HEK293 (cell line): ENCODE measurements at regions not wholly inside any gene's neighbourhood (a gene's known extent, or its start where the extent isn't known, plus 50 kb on each side); places are given as distances from the start of the nearest gene placed in this dataset.

Experiments used
- CTCF ChIA-PET: fragments of 350-600 bp; formaldehyde crosslinking; extraction: SDS; loops from one replicate; lab custom pipeline; 2021; ENCODE audit warnings: antibody characterized with exemption; lab: Yijun Ruan, JAX
- POLR2A ChIA-PET: fragments of 300-600 bp; formaldehyde crosslinking; extraction: SDS; loops from one replicate; lab custom pipeline; 2020; ENCODE audit warnings: antibody characterized with exemption, inconsistent platforms; lab: Yijun Ruan, JAX
- H3K27ac ChIP-seq: fragments of 200-500 bp; sonication (Bioruptor generic); 2 replicates; pipeline ENCODE4 v1.5.1; 2014; ENCODE audit warnings: low read depth, low read length, control low read depth, inconsistent platforms; ENCODE audit errors: extremely low read depth
- H3K36me3 ChIP-seq, 2 experiments: fragments of 200-500 bp in 1 of 2; sonication (Bioruptor generic) in 1 of 2; 1 replicate in 1 of 2; 2 replicates in 1 of 2; pipeline ENCODE4 v1.5.1; 2014 to 2017; ENCODE audit warnings: inconsistent platforms in 2 of 2, low read length in 2 of 2; ENCODE audit not compliant: control insufficient read depth in 2 of 2, insufficient read depth in 1 of 2
- H3K4me1 ChIP-seq: fragments of 200-500 bp; sonication (Bioruptor generic); 2 replicates; pipeline ENCODE4 v1.5.1; 2014; ENCODE audit warnings: mild to moderate bottlenecking, low read length, inconsistent platforms; ENCODE audit not compliant: control insufficient read depth, insufficient read depth
- H3K4me3 ChIP-seq: 2 replicates; pipeline ENCODE4 v1.5.1; 2011; ENCODE audit warnings: low read depth, mild to moderate bottlenecking, control low read depth, low read length, moderate library complexity
- H3K9me3 ChIP-seq: fragments of 200-500 bp; sonication (Bioruptor generic); 2 replicates; pipeline ENCODE4 v1.5.1; 2014; ENCODE audit warnings: low read depth, low read length, inconsistent platforms; ENCODE audit not compliant: control insufficient read depth, insufficient read depth
- KLF16 ChIP-seq: fragments of 450-650 bp; formaldehyde crosslinking; IDR thresholded peaks from 2 replicates; pipeline ENCODE4 v1.5.1; 2017; ENCODE audit warnings: missing biosample characterization, missing genetic modification characterization
- KLF8 ChIP-seq: fragments of 450-650 bp; formaldehyde crosslinking; IDR thresholded peaks from 2 replicates; pipeline ENCODE4 v1.5.1; 2016; ENCODE audit warnings: missing biosample characterization, missing genetic modification characterization
- WT1 ChIP-seq: fragments of 450-650 bp; formaldehyde crosslinking; IDR thresholded peaks from 2 replicates; pipeline ENCODE4 v1.5.1; 2016; ENCODE audit warnings: missing biosample characterization, missing genetic modification characterization
- ZEB2 ChIP-seq: fragments of 450-650 bp; formaldehyde crosslinking; IDR thresholded peaks from 2 replicates; pipeline ENCODE4 v1.5.1; 2016; ENCODE audit warnings: missing biosample characterization, missing genetic modification characterization
- ZFHX2 ChIP-seq: fragments of 450-650 bp; formaldehyde crosslinking; conservative IDR thresholded peaks from 2 replicates; pipeline ENCODE4 v1.5.1; 2016; ENCODE audit warnings: missing biosample characterization, missing genetic modification characterization
- ZFP3 ChIP-seq: fragments of 450-650 bp; formaldehyde crosslinking; IDR thresholded peaks from 2 replicates; pipeline ENCODE4 v1.5.1; 2016; ENCODE audit warnings: low read depth, missing biosample characterization, missing genetic modification characterization
- ZNF10 ChIP-seq: fragments of 450-650 bp; formaldehyde crosslinking; IDR thresholded peaks from 2 replicates; pipeline ENCODE4 v1.5.1; 2017; ENCODE audit warnings: missing biosample characterization, missing genetic modification characterization
- ZNF354C ChIP-seq: fragments of 450-650 bp; formaldehyde crosslinking; IDR thresholded peaks from 2 replicates; pipeline ENCODE4 v1.5.1; 2016; ENCODE audit warnings: missing biosample characterization, missing genetic modification characterization, low read depth, borderline replicate concordance
- ZNF366 ChIP-seq: fragments of 450-650 bp; formaldehyde crosslinking; conservative IDR thresholded peaks from 2 replicates; pipeline ENCODE4 v1.5.1; 2016; ENCODE audit warnings: missing biosample characterization, missing genetic modification characterization
- ZNF473 ChIP-seq: fragments of 450-650 bp; formaldehyde crosslinking; IDR thresholded peaks from 2 replicates; pipeline ENCODE4 v1.5.1; 2017; ENCODE audit warnings: missing biosample characterization, missing genetic modification characterization
- ZNF555 ChIP-seq: fragments of 450-650 bp; formaldehyde crosslinking; conservative IDR thresholded peaks from 2 replicates; pipeline ENCODE4 v1.5.1; 2017; ENCODE audit warnings: missing biosample characterization, mild to moderate bottlenecking, missing genetic modification characterization, inconsistent platforms
- ZNF560 ChIP-seq: fragments of 450-650 bp; formaldehyde crosslinking; IDR thresholded peaks from 2 replicates; pipeline ENCODE4 v1.5.1; 2017; ENCODE audit warnings: missing biosample characterization, missing genetic modification characterization, borderline replicate concordance
- ZNF585B ChIP-seq: fragments of 450-650 bp; formaldehyde crosslinking; IDR thresholded peaks from 2 replicates; pipeline ENCODE4 v1.5.1; 2016; ENCODE audit warnings: missing biosample characterization, missing genetic modification characterization
- ZNF623 ChIP-seq: fragments of 450-650 bp; formaldehyde crosslinking; IDR thresholded peaks from 2 replicates; pipeline ENCODE4 v1.5.1; 2016; ENCODE audit warnings: missing biosample characterization, missing genetic modification characterization
- ZNF837 ChIP-seq: fragments of 450-650 bp; formaldehyde crosslinking; IDR thresholded peaks from 2 replicates; pipeline ENCODE4 v1.5.1; 2016; ENCODE audit warnings: missing biosample characterization, missing genetic modification characterization
- TF ChIP-seq, protein P1 (sequence below): fragments of 450-650 bp; formaldehyde crosslinking; IDR thresholded peaks from 2 replicates; pipeline ENCODE4 v1.5.1; 2017; ENCODE audit warnings: missing biosample characterization, missing genetic modification characterization
- TF ChIP-seq, protein P2 (sequence below): fragments of 450-650 bp; formaldehyde crosslinking; IDR thresholded peaks from 2 replicates; pipeline ENCODE4 v1.5.1; 2016; ENCODE audit warnings: missing biosample characterization, missing genetic modification characterization
- TF ChIP-seq, protein P3 (sequence below): fragments of 450-650 bp; formaldehyde crosslinking; optimal IDR thresholded peaks from 2 replicates; pipeline ENCODE3; 2016; ENCODE audit warnings: missing biosample characterization, mild to moderate bottlenecking, missing genetic modification characterization
- TF ChIP-seq, protein P4 (sequence below): fragments of 450-650 bp; formaldehyde crosslinking; IDR thresholded peaks from 2 replicates; pipeline ENCODE4 v1.5.1; 2016; ENCODE audit warnings: missing biosample characterization, missing genetic modification characterization
- TF ChIP-seq, protein P5 (sequence below): fragments of 450-650 bp; formaldehyde crosslinking; IDR thresholded peaks from 2 replicates; pipeline ENCODE4 v1.5.0; 2017; ENCODE audit warnings: missing biosample characterization, missing genetic modification characterization, borderline replicate concordance

DNA sequence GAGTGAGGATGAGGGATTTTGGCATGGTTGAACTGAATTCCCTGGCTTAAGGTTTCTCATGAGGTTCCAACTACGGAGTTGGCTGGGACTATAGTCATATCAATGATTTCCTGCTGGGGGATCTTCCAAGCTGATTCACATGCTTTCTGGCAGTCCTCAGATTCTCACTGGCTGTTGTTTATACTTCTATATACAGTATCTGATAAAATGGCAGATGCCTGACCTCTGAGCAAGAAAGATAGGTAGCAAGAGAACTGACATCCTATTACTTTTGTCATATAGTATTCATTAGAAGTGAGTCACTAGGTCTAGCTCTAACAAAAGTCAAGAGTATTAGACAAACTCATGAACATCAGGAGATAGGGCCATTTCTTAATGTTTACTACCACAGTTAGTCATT lies 440.9 kb upstream of the EDIL3 start (continued):
- no peak for TF ChIP-seq ZEB2
- TF ChIP-seq, protein P1, sequence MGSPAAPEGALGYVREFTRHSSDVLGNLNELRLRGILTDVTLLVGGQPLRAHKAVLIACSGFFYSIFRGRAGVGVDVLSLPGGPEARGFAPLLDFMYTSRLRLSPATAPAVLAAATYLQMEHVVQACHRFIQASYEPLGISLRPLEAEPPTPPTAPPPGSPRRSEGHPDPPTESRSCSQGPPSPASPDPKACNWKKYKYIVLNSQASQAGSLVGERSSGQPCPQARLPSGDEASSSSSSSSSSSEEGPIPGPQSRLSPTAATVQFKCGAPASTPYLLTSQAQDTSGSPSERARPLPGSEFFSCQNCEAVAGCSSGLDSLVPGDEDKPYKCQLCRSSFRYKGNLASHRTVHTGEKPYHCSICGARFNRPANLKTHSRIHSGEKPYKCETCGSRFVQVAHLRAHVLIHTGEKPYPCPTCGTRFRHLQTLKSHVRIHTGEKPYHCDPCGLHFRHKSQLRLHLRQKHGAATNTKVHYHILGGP (tag by site-specific recombination) = no peak
- TF ChIP-seq ZNF555 (tag by site-specific recombination) = no peak
- no peak for TF ChIP-seq ZFP3
- no peak for TF ChIP-seq ZNF560
- TF ChIP-seq ZNF473 = no peak

DNA sequence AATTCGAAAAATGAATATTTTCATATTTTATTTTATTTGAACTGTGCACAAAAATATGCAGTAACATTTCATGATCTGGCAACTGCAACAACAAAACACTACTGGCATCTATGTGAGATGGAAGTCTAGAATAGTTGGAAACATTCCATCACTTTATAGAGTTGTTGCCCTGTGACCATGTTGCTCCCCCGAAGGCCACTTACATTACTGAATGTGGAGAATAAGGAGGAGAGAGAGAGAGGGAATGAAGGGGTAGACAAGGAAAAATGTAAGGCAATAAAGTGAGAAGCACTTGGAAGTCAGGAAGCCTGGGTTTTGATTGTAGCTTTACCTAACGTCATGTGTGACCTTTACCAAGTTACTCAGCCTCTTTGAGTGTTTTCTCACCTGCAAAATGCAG lies 437.2 kb upstream of the EDIL3 start:
- TF ChIP-seq, protein P2, sequence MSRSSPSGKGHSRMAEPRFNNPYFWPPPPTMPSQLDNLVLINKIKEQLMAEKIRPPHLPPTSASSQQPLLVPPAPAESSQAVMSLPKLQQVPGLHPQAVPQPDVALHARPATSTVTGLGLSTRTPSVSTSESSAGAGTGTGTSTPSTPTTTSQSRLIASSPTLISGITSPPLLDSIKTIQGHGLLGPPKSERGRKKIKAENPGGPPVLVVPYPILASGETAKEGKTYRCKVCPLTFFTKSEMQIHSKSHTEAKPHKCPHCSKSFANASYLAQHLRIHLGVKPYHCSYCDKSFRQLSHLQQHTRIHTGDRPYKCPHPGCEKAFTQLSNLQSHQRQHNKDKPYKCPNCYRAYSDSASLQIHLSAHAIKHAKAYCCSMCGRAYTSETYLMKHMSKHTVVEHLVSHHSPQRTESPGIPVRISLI (tag by site-specific recombination) = no peak
- TF ChIP-seq ZNF366 = no peak
- TF ChIP-seq KLF16 = no peak
- no peak for TF ChIP-seq ZNF354C (tag by site-specific recombination)
- TF ChIP-seq ZNF623 (tag by site-specific recombination) = no peak
- no peak for TF ChIP-seq ZNF585B (tag by site-specific recombination)
- TF ChIP-seq, protein P3, sequence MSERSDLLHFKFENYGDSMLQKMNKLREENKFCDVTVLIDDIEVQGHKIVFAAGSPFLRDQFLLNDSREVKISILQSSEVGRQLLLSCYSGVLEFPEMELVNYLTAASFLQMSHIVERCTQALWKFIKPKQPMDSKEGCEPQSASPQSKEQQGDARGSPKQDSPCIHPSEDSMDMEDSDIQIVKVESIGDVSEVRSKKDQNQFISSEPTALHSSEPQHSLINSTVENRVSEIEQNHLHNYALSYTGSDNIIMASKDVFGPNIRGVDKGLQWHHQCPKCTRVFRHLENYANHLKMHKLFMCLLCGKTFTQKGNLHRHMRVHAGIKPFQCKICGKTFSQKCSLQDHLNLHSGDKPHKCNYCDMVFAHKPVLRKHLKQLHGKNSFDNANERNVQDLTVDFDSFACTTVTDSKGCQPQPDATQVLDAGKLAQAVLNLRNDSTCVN (tag by site-specific recombination) = no peak
- no peaks in the 10 kb centered on the region for H3K36me3 ChIP-seq
- ChIA-PET CTCF (no interaction called here), POLR2A (no interaction called here)
- H3K4me3 ChIP-seq = no peak overlapping the region
- no peak overlapping the region for H3K27ac ChIP-seq
- H3K9me3 ChIP-seq = no peaks in the 10 kb centered on the region
- H3K4me1 ChIP-seq = 0 out of 2 replicates have a peak, but pooled peaks cover 3% of the 10 kb centered on the region

DNA sequence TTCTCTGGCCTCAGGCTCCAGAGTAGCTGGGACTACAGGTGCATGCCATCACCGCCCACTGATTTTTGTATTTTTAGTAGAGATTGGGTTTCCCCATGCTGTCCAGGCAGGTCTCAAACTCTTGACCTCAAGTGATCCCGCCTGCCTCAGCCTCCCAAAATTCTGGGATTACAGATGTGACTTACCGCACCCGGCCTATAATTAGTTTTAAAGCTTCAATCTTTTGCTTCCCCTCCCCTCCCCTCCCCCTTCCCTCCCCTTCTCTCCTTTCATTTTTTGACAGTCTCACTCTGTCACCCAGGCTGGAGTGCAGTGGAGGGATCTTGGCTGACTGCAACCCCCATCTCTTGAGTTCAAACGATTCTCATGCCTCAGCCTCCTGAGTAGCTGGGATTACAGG lies 433.3 kb upstream of the EDIL3 start:
- Histone ChIP-seq H3K36me3 (no peaks in the 10 kb centered on the region), H3K27ac (no peak overlapping the region; the same call in 1 of the 2 replicates), H3K4me3 (no peak overlapping the region), H3K9me3 (no peaks in the 10 kb centered on the region), H3K4me1 (peaks cover 6% of the 10 kb centered on the region; the same call in 1 of the 2 replicates)
- POLR2A ChIA-PET = no interaction called here
- TF ChIP-seq, protein P4, sequence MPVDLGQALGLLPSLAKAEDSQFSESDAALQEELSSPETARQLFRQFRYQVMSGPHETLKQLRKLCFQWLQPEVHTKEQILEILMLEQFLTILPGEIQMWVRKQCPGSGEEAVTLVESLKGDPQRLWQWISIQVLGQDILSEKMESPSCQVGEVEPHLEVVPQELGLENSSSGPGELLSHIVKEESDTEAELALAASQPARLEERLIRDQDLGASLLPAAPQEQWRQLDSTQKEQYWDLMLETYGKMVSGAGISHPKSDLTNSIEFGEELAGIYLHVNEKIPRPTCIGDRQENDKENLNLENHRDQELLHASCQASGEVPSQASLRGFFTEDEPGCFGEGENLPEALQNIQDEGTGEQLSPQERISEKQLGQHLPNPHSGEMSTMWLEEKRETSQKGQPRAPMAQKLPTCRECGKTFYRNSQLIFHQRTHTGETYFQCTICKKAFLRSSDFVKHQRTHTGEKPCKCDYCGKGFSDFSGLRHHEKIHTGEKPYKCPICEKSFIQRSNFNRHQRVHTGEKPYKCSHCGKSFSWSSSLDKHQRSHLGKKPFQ (tag by site-specific recombination) = peak; percentile 11
- TF ChIP-seq KLF8 (tag by site-specific recombination) (no peak), ZNF837 (no peak), WT1 (tag by site-specific recombination) (peak; percentile 93), ZFHX2 (0 out of 2 replicates have a peak, but pooled peaks have one; percentile 21), ZNF10 (tag by site-specific recombination) (0 out of 2 replicates have a peak, but pooled peaks have one; percentile 15)
- TF ChIP-seq, protein P5, sequence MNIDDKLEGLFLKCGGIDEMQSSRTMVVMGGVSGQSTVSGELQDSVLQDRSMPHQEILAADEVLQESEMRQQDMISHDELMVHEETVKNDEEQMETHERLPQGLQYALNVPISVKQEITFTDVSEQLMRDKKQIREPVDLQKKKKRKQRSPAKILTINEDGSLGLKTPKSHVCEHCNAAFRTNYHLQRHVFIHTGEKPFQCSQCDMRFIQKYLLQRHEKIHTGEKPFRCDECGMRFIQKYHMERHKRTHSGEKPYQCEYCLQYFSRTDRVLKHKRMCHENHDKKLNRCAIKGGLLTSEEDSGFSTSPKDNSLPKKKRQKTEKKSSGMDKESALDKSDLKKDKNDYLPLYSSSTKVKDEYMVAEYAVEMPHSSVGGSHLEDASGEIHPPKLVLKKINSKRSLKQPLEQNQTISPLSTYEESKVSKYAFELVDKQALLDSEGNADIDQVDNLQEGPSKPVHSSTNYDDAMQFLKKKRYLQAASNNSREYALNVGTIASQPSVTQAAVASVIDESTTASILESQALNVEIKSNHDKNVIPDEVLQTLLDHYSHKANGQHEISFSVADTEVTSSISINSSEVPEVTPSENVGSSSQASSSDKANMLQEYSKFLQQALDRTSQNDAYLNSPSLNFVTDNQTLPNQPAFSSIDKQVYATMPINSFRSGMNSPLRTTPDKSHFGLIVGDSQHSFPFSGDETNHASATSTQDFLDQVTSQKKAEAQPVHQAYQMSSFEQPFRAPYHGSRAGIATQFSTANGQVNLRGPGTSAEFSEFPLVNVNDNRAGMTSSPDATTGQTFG (tag by site-specific recombination) = no peak
- CTCF ChIA-PET = interaction anchor here (0.6 to 1.0 kb wide), 2 partner anchors 79 to 890 kb away, joined by 3 read pairs; no protein-coding TSS in a partner anchor
